IPS-NIHi7 (cell line): ENCODE measurements at regions not wholly inside any gene's neighbourhood (a gene's known extent, or its start where the extent isn't known, plus 50 kb on each side); places are given as distances from the start of the nearest gene placed in this dataset.
"Not testable (repeated sequence)": the region's sequence is repeated elsewhere in the genome, so short reads cannot be mapped to it uniquely, and the experiment has no call there.

Experiments
- DNase-seq: peaks from one replicate; pipeline ENCODE4 v3.0.0; 2012; ENCODE audit warnings: mixed read lengths; ENCODE audit errors: extremely low spot score

GRCh38 chr1:146411923-146412322 lies 183.1 kb upstream of the NOTCH2NLA start:
- not testable (repeated sequence) for DNase-seq

GRCh38 chr1:146409817-146410441 lies 181.1 kb upstream of the NOTCH2NLA start:
- DNase-seq = peak; percentile 6

- not testable (repeated sequence) for DNase-seq
These were observed 180.4 kb upstream of the NOTCH2NLA start for GRCh38 chr1:146409116-146409801.

GRCh38 chr1:146401281-146401825 lies 172.5 kb upstream of the NOTCH2NLA start:
- not testable (repeated sequence) for DNase-seq

GRCh38 chr1:146400173-146401121 lies 171.6 kb upstream of the NOTCH2NLA start:
- not testable (repeated sequence) for DNase-seq

- DNase-seq = not testable (repeated sequence)
These were observed 170.4 kb upstream of the NOTCH2NLA start for GRCh38 chr1:146399225-146399624.

- DNase-seq = not testable (repeated sequence)
These were observed 168.0 kb upstream of the NOTCH2NLA start for GRCh38 chr1:146396801-146397200.

GRCh38 chr1:146396242-146396641 lies 167.4 kb upstream of the NOTCH2NLA start:
- not testable (repeated sequence) for DNase-seq

GRCh38 chr1:146393796-146394195 lies 165.0 kb upstream of the NOTCH2NLA start:
- DNase-seq = not testable (repeated sequence)

GRCh38 chr1:146393154-146393553 lies 164.3 kb upstream of the NOTCH2NLA start:
- DNase-seq = not testable (repeated sequence)

- DNase-seq = not testable (repeated sequence)
These were observed 160.4 kb upstream of the NOTCH2NLA start for GRCh38 chr1:146389178-146389577.

GRCh38 chr1:146387750-146388469 lies 159.1 kb upstream of the NOTCH2NLA start:
- not testable (repeated sequence) for DNase-seq

GRCh38 chr1:146386851-146387749 lies 158.3 kb upstream of the NOTCH2NLA start:
- not testable (repeated sequence) for DNase-seq

- not testable (repeated sequence) for DNase-seq
These were observed 152.4 kb upstream of the NOTCH2NLA start for GRCh38 chr1:146381196-146381595.

GRCh38 chr1:146376708-146377496 lies 148.1 kb upstream of the NOTCH2NLA start:
- peak; percentile 51 for DNase-seq

- DNase-seq = not testable (repeated sequence)
These were observed 147.5 kb upstream of the NOTCH2NLA start for GRCh38 chr1:146376309-146376707.

GRCh38 chr1:146375108-146375507 lies 146.3 kb upstream of the NOTCH2NLA start:
- DNase-seq = not testable (repeated sequence)

- not testable (repeated sequence) for DNase-seq
These were observed 141.1 kb upstream of the NOTCH2NLA start for GRCh38 chr1:146369940-146370339.

GRCh38 chr1:146355373-146355772 lies 126.6 kb upstream of the NOTCH2NLA start:
- DNase-seq = not testable (repeated sequence)
